SKM-1 treated with dmso at 0.1 percent for 144 hours (cell line): ENCODE measurements at regions not wholly inside any gene's neighbourhood (a gene's known extent, or its start where the extent isn't known, plus 50 kb on each side); places are given as distances from the start of the nearest gene placed in this dataset.
A peak's percentile ranks its signal among the peaks of the same experiment; 100 is the strongest.
"Not testable (repeated sequence)": the region's sequence is repeated elsewhere in the genome, so short reads cannot be mapped to it uniquely, and the experiment has no call there.

Source experiments
- DNase-seq: peaks from one replicate; lab custom pipeline; 2025; ENCODE audit not compliant: unreplicated experiment; lab: John Stamatoyannopoulos, UW

- DNase-seq: no peak
Measured at GRCh38 chr12:91894911-91895310, 250.7 kb downstream of the BTG1 start.

- no peak for DNase-seq
Measured at GRCh38 chr12:91893476-91893875, 252.2 kb downstream of the BTG1 start.

GRCh38 chr12:91892081-91892855, 253.4 kb downstream of the BTG1 start:
- no peak for DNase-seq

- no peak for DNase-seq
Measured at GRCh38 chr12:91890742-91891141, 254.9 kb downstream of the BTG1 start.

- DNase-seq: no peak
Measured at GRCh38 chr12:91889910-91890309, 255.7 kb downstream of the BTG1 start.

GRCh38 chr12:91889059-91889458, 256.6 kb downstream of the BTG1 start:
- no peak for DNase-seq

- DNase-seq: no peak
Measured at GRCh38 chr12:91887957-91888356, 257.7 kb downstream of the BTG1 start.

GRCh38 chr12:91885851-91886731, 259.6 kb downstream of the BTG1 start:
- no peak for DNase-seq

GRCh38 chr12:91884230-91884629, 261.4 kb downstream of the BTG1 start:
- no peak for DNase-seq

GRCh38 chr12:91883811-91884210, 261.8 kb downstream of the BTG1 start:
- DNase-seq: no peak

- no peak for DNase-seq
Measured at GRCh38 chr12:91882910-91883309, 262.7 kb downstream of the BTG1 start.

- no peak for DNase-seq
Measured at GRCh38 chr12:91880528-91880927, 265.1 kb downstream of the BTG1 start.

GRCh38 chr12:91877456-91878235, 268.0 kb downstream of the BTG1 start:
- no peak for DNase-seq

- DNase-seq: no peak
Measured at GRCh38 chr12:91877022-91877421, 268.6 kb downstream of the BTG1 start.

- not testable (repeated sequence) for DNase-seq
Measured at GRCh38 chr12:91875671-91876070, 270.0 kb downstream of the BTG1 start.

GRCh38 chr12:91874086-91874865, 271.4 kb downstream of the BTG1 start:
- DNase-seq: no peak

GRCh38 chr12:91871751-91872150, 273.9 kb downstream of the BTG1 start:
- DNase-seq: peak; percentile 53

- DNase-seq: no peak
Measured at GRCh38 chr12:91870872-91871707, 274.6 kb downstream of the BTG1 start.

GRCh38 chr12:91868054-91868453, 277.6 kb downstream of the BTG1 start:
- no peak for DNase-seq

- no peak for DNase-seq
Measured at GRCh38 chr12:91866566-91866965, 279.1 kb downstream of the BTG1 start.
